SW 1271 (cell line): ENCODE measurements at regions not wholly inside any gene's neighbourhood (a gene's known extent, or its start where the extent isn't known, plus 50 kb on each side); places are given as distances from the start of the nearest gene placed in this dataset.
A peak's percentile ranks its signal among the peaks of the same experiment; 100 is the strongest.
"Not testable (repeated sequence)": the region's sequence is repeated elsewhere in the genome, so short reads cannot be mapped to it uniquely, and the experiment has no call there.

Experiments
- DNase-seq, 2 experiments: peaks; one replicate each; lab custom pipeline; 2025; lab: John Stamatoyannopoulos, UW

DNA sequence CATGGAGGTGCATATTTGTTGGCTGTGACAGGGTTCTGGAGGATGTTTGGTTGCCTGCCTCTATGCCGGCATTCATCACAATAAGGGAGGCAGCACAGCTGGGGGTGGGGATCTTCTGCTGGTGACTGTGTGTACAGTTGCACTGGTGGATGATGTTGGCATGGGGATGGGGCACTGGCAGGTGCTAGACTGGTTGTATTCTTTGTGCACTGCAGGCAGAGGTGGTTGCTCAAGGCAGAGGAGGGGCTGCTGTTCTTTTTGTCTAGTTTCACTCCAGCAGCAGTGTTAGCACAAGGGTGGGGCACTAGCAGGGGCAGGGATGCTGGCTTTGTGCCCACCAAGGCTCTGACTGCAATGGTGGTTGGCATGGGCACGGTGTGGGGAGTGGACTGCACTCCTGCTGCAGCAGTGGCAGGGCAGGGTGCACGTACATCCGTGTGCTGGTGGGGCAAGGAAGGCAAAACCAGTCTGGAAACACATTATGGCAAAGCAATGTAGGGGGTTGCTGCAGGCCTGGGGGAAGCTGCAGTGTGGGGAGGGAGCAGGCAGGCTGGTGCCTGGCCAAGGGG lies 69.3 kb downstream of the ISOC1 start:
- no peak for DNase-seq

DNA sequence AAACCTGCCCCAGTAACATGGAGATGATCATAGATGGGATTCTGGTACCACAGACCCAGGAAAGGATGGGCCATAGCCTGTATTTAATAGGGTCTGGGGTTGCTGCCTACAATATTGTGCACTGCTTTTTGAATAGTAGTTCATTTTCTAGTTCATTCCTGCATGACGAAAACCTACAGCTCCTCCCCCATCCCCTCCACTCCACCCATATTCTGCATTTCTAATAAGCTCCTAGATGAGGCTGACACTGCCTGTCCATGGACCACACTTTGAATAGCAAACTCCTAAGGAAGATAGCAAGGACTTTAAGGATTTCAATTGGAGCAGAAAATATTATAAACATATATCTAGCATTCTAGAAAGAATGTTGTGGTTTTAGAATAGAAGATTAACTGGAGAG lies 75.5 kb downstream of the ISOC1 start:
- no peak for DNase-seq

DNA sequence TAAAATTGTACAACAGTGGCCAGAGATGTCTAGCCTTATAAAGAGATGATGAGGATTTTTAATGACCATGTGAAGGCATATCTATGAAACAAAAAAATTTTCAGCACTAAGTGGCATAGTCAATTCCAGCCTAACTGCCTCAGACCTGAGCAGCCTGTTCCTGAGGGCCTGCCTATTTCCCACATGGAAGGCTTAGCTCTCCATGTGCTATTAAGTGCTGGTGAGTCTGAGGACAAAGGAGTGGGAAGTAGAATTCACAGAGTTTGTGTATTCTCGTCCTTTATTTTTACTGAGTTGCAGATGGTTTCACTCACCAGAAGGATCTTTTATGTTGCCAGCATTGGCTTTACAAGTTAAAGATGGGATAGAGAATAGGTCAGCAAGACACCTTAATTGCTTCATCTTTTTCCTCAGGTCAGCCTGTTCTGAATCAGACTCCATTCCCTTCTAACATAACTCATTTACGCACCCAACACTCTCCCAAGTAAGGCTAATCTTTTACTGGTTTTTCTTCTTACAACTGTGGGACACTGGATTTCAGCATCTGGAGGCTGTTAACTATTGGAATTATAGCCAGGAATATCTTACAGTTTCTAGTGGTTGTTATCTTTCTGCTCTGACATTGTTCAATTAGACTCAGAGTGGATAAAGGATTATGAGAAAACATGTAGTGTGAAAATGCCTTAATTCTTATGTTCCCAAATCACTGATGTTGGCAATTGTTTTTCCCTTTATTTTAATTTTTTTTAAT lies 76.8 kb downstream of the ISOC1 start:
- DNase-seq, result no peak

DNA sequence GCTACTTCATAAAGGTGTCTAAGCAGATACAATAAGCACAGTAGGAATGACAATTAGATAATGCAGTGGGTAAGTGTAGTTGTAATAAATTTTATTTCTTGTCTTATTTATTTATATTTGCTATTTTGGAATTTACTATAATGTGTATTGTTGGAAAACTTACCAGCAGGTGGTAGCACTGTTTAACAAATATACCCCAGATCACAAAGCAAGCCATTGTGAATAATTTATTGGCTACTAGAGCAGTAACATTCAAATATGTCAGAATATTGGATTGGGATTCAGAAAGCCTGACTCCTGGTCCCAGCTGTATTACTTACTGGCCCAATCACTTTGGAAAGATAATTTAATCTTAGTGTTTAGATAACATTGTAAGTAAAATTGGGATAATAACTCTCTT lies 78.0 kb downstream of the ISOC1 start:
- peak in 1 of 2 experiments; percentile 11 for DNase-seq

DNA sequence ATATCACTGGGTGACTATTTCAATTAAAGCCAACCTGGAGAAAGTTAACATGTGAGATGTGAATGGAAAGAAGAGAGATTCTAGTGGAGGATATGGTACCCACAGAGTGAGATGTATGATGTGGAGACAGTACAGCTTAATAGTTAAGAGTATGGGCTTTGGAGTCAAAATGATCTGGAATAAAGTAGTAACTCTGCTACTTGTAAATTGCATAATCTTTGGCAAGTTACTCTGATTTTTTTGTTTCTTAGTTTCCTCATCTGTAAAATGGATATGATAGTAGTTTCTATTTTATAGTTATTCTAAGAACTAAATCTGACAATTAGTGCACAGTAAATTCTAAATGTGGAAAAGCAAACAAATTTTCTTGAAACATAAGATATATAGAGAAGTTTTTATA lies 79.2 kb downstream of the ISOC1 start:
- DNase-seq, result no peak

DNA sequence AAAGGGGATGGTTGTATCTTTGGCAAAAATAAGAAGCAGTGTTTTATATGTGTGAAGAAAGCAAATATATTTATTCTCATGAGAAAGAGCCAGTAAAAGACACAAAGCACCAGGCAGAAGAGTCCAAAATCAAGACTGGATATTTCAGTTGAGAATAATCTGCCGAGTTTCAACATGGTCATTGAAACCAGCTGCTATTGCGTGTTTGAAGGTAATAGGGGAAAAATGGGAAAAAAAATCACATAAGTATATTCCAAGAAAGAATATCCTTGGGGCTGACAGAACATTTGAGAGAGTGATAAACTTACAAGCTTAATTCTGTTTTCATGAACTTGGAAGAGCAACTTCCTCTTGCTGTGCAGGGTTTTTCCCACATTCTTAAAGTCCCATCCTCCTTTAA lies 79.9 kb downstream of the ISOC1 start:
- no peak for DNase-seq

DNA sequence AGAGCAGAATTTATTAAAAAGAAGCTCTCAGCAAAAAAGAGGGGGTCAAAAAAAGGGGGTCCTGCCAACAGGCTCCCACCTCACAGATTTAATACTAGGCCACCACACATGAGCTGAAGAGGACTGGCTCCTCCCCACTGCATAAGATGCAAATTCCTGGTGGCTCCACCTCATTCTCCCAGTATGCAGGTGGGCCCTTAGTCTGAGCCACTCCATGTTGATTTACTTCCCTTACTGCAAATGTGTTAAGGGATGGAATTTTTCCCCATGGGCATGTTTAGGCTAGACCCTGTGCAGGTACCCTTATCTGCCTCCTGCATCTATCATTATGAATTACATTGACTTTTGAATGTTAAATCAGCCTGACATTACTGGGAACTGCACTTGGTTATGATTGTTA lies 82.9 kb downstream of the ISOC1 start:
- DNase-seq, result no peak

DNA sequence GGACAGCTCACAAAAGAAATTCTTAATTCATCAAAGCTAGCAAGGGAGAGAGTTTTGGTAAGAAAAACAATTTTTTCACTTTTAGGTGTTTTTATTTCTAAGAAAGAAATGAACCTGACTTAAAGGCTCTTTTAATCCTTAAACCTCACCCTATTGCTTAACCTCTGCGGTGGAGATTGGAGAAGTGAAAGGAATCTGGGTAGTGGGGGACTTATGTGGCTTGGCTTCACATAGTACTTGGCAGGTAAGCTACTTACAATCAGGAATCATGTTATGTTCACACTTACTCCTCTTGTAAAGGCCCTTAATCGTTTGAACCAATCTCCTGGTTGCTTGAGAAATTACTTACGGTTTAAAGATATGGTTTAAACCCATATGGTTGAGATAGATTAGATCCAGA lies 104.8 kb downstream of the ISOC1 start:
- DNase-seq, result no peak

DNA sequence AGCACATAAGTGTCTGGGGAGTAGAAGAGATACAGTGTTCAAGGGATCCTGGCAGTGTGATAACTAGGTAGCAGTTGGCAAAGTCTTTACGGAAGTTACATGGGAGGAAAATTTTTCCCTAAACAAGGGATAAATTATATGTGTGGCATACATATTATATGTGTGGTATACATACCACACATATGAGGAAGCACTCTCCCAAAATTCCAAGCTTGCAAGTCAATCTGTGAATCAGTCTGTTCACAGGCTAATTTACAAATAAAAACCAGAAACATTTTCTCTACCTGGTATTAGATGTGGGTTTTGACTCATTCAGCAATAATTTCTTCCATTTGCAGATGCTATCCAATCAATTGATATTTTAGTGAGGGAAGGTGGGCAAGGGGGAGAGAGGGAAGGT lies 110.0 kb downstream of the ISOC1 start:
- DNase-seq, result no peak

DNA sequence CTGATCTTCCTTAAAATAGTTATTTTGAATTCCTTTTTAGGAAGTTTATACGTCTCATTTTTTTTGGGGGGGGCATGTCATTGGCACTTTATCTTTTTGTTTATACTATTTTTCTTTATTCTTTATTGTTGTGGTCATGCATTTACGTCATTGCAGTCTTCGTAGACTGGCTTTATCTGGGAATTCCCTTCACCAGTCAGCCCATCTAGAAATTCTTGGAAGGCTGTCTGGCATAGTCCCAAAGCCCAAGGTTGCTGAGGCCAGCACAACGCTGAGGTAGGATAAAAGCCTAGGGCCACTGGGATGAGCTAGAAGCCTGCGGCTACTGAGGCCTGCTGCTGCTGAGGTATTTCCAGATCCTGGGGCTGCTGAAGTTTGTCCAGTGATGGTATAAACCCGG lies 121.5 kb downstream of the ISOC1 start:
- DNase-seq, result no peak

DNA sequence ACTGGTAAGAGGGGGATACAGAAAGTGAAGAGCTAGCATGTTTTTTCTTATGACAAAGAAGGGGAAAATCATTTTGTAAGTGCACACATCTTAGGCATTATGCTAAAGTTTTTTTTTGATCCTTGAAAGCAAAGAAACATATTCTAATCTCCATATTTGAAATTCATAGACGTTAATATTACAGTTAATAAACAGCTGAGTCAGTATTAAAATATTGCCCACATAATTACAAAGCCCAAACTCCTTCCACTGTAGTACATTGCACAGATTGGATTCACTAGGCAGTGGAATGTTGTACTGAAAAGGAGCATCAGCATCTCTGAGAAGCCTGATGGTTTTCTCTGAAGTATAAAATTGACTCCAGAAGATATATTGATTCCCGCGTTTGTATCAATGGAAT lies 122.6 kb downstream of the ISOC1 start:
- DNase-seq, result no peak

DNA sequence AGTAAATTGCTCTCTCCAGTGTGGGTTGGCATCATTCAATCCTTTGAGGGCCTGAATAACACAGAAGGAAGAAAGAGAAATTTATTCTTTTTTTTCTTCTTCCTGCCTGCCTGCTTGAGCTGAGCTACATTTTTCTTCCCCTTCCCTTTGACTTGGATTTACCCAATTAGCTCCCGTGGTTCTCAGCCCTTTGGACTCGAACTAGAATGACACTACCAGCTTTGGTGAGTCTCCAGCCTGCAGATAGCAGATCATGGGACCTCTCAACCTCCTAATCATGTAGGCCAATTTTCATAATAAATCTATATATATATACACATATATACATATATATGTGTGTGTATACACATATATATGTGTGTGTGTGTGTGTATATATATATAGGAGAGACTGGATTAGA lies 128.6 kb downstream of the ISOC1 start:
- no peak for DNase-seq

DNA sequence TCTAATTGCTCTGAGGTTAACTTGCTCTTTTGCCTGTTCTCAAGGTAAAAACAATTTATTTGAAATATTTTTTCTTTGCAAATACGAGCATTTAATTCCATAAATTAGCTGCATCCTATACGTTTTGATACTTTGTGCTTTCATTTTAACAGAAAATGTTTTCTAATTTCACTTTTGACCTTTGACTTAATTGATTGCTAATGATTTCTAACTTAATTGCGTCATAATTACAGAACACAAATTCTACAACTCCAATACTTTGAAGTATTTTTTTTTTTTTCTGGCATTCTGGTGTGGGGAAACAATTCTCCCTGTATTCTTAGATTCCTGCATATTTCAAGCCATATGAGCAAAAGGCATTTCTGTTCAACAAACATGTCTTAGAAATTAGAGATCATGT lies 134.0 kb downstream of the ISOC1 start:
- DNase-seq, result no peak

DNA sequence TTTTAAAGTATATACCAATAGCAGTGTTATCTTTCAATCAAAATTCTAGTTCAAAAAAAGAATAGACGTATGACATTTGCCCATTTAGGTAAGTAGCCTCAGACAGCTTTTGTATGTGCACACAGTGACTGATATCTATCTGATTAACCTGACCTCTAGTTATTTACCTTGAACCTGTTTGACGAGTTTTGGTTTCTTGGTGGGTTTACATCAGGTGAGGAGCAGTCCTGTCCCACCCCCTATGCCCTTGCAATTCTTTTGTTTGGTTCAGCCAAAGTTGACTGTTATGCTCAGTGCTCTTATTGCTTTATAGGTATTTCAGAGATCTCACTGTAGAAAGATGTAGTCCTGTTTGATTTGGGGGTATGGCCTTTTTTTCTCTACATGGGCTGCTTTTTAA lies 147.2 kb downstream of the ISOC1 start:
- DNase-seq, result no peak

DNA sequence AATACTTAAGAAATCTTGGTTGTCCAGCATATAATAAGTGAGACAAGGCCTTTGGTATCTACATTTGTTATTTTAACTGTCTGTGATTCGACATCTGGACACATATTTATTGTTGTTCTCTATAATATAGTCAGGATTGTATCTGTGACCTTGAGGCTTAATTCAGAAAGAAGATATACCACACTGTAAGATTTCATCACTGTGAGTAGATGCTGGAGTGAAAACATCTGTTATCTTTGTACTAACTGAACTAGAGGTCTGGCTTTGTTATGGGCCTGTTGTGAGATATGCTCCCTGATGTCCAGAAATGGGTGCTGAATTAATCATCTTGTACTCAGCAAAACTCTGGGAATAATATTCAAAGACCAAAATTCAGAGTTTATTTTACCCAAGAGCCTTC lies 148.5 kb downstream of the ISOC1 start:
- DNase-seq, result no peak

DNA sequence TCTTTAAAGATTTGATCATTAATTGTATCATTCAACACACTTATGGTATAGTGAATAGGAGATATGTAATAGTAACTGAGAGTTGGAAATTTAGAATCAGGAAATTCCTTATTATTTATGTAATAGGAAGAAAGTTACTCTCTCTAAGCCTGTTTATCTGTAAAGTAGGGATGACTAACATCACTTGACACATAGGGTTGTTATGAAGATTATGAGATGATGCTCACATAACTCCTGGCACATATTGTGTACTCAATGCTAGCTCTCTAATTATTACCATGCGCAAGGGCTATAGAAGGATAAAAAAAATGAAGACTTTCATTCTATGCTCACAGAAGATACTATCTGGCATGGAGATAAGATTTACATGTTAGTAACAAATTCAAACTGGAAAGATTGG lies 149.9 kb downstream of the ISOC1 start:
- DNase-seq, result peak; percentile 5 to 12

DNA sequence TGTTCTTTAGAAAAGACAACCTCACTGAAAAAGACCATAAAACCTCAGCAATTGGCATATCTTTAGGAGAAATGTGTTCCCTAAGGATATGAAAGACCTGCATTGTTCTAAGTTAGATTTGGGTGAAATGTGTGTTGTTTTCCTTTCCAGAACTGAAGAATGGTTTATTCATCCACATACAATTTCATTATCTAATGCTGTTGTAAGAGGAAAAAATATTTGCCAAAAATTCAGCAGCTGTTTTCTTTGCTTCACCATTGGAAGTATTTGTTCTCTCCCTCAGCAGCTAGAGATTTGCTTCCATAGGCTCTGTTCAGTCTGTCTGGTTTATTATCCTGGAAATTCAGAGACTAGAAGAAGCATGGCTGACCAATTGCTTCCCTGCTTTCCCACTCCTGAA lies 150.9 kb downstream of the ISOC1 start:
- no peak for DNase-seq

DNA sequence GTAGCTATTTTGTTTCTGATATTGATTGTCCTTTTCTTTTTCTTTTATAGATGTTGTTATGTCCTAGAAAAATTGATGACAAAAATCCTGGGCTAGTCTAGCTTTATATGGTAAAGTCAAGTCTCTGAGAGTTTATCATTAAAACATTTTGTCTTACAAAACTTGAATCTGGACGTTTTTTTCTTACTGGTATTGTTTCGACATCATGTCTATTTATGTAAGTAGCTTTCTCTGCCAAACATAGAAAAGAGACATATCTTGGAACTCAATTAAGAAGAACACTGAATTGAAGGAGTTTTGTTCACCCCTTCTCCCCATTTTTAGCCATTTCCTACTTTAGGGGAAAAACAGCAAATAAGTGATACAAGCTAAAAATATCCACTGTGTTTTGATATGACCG lies 151.5 kb downstream of the ISOC1 start:
- no peak for DNase-seq

DNA sequence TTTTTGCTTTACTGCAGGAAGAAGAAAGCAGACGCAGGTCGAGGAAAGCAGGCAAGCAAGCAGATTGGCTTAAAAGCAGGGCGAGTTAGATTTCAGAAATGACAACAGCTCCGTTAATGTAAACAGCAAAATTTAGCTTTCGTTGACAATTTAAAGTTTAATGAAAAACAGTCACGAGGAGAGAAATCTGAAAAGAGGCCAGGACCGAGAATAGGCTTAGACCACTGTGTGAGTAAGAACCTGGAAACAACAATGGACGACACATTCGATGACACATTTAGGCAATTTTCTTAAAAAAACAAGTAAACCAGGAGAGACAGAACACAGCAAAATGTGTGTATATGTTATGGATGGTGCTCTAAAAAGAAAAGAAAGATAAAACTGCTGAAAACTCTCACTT lies 155.3 kb downstream of the ISOC1 start:
- no peak for DNase-seq

DNA sequence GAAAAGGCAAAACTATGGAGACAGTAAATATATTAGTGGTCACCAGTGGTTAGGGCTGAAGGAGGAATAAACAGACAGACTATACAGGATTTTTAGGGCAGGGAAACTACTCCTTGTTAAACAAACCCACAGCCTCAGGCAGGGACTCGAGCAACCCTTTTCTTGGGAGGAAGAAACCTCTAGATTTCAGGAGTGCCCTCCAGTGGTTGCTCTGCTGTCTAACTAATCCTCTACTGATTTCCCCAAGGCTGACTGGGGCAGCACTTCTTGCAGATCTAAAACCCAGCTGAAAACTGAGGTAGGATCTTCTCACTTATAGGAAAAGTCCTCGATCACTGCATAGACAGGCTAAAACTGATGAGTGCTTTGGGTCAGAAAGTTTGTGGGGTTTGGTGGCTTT lies 176.8 kb downstream of the ISOC1 start:
- peak in 1 of 2 experiments; percentile 3 for DNase-seq

DNA sequence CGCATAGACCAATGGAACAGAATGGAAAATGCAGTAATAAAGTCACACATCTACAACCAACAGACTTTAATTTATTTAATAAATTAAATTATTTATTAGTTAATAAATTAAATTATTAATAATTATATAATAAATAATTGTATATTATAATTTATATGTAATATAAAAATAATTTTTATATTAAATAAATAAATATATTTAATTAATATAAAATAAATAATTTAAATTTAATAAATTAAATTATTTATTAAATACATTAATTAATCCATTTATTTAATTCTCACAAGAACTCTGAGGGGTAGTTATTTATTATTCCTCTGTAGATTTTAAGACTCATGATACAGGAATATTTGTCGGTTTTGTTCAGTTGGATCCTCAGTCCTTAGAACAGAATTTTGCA lies 176.1 kb upstream of the ADAMTS19 start:
- no peak for DNase-seq

DNA sequence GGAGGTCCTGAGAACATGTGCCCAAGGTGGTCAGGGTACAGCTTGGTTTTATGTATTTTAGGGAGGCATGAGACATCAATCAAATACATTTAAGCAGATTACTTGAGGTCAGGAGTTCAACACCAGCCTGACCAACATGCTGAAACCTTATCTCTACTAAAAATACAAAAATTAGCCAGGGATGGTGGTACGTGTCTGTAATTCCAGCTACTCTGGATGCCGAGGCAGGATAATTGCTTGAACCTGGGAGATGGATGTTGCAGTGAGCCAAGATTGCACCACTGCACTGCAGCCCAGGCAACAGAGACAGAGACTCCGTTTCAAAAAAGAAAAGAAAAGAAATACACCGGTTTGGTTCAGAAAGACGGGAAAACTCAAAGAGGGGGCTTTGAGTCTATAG lies 165.9 kb upstream of the ADAMTS19 start:
- DNase-seq, result not testable (repeated sequence)

DNA sequence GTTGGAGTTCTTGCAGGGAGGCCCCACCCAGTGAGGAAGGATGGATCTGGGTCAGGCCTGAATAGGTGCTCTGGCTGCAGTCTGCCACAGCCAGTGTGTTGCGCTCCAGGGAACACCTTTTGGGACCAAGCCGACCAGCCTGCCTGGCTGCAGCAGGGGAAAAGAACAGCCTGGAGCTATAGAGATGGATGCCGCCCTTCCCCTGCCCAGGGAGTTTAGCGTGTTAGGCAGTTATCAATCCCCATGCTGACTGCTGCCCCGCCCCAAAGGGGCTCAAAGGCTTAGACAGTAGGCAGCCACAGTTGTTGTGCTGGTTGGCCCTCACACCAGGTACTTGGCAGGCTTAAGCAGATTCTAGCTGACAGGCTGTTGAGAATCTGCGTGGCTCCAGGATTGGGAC lies 153.4 kb upstream of the ADAMTS19 start:
- DNase-seq, result no peak

DNA sequence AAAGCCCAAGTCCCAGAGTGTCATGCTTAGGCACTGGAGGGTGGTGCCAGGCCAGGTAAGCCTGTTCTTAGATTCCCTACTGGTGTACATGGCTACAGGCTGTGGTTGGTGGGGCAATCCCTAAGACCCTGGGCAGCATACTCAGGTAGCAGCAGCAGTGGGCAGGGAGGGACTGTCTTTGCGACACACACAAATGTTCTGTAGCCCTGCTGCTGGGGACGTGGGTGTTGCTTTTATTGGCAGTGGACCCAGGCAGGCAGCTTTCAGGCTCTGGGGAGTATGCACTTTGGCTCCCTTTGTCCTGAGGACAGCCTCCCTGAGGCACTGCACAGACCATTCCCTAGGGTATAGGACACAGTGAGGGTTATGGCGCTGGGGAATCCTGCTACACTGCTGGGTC lies 137.1 kb upstream of the ADAMTS19 start:
- no peak for DNase-seq
